Mesodermal cell (in vitro differentiated cells): ENCODE measurements at regions not wholly inside any gene's neighbourhood (a gene's known extent, or its start where the extent isn't known, plus 50 kb on each side); places are given as distances from the start of the nearest gene placed in this dataset.
"Not testable (repeated sequence)": the region's sequence is repeated elsewhere in the genome, so short reads cannot be mapped to it uniquely, and the experiment has no call there.

Source experiments
- H3K27ac ChIP-seq: 2 replicates; pipeline ENCODE4 v1.7.0; 2013; ENCODE audit warnings: mild to moderate bottlenecking, low read depth, low read length, moderate library complexity; ENCODE audit not compliant: severe bottlenecking
- H3K36me3 ChIP-seq: 2 replicates; pipeline ENCODE4 v1.7.1; 2013; ENCODE audit warnings: mild to moderate bottlenecking, low read length, moderate library complexity; ENCODE audit not compliant: control insufficient read depth, insufficient read depth
- H3K4me1 ChIP-seq: one replicate; pipeline ENCODE4 v1.7.1; 2013; ENCODE audit warnings: mild to moderate bottlenecking, low read length; ENCODE audit not compliant: insufficient read depth, control insufficient read depth, poor library complexity, severe bottlenecking
- H3K4me3 ChIP-seq: 2 replicates; pipeline ENCODE4 v1.7.0; 2013; ENCODE audit warnings: low read length, control low read depth, mild to moderate bottlenecking; ENCODE audit not compliant: insufficient read depth, poor library complexity, severe bottlenecking; ENCODE audit errors: extremely low read depth
- H3K9me3 ChIP-seq: 2 replicates; pipeline ENCODE4 v1.7.1; 2013; ENCODE audit warnings: mild to moderate bottlenecking, low read length, moderate library complexity; ENCODE audit not compliant: control insufficient read depth
- WGBS, 2 experiments: methylation state at CpG; one replicate each; pipeline ENCODE4 v1.1.5; 2013; ENCODE audit warnings: missing lambda C conversion rate in 2 of 2; ENCODE audit not compliant: insufficient coverage in 2 of 2; 5-methylcytosine and 5-hydroxymethylcytosine counted together

GRCh38 chr14:83632375-83632774, 1897.6 kb upstream of the FLRT2 start:
- no peak overlapping the region for H3K27ac ChIP-seq
- no peak overlapping the region for H3K4me3 ChIP-seq
- H3K4me1 ChIP-seq, result no peaks in the 10 kb centered on the region
- H3K36me3 ChIP-seq, result no peaks in the 10 kb centered on the region
- H3K9me3 ChIP-seq, result no peaks in the 10 kb centered on the region

- Histone ChIP-seq H3K27ac (no peak overlapping the region), H3K36me3 (no peaks in the 10 kb centered on the region), H3K9me3 (no peaks in the 10 kb centered on the region), H3K4me3 (no peak overlapping the region), H3K4me1 (no peaks in the 10 kb centered on the region)
- WGBS, 2 experiments, result 83 to 100% methylated on average over 7 to 16 of the region's 18 CpGs
Observed at GRCh38 chr14:83638748-83639504, 1891.0 kb upstream of the FLRT2 start.

- H3K4me1 ChIP-seq, H3K27ac ChIP-seq, H3K36me3 ChIP-seq, H3K4me3 ChIP-seq, H3K9me3 ChIP-seq: not testable (repeated sequence)
- WGBS, 2 experiments, result 80 to 89% methylated on average over 2 to 9 of the region's 18 CpGs
Observed at GRCh38 chr14:83639505-83639875, 1890.5 kb upstream of the FLRT2 start.

GRCh38 chr14:83646228-83646627, 1883.7 kb upstream of the FLRT2 start:
- no peak overlapping the region for H3K27ac ChIP-seq

GRCh38 chr14:83660597-83660996, 1869.3 kb upstream of the FLRT2 start:
- Histone ChIP-seq H3K9me3 (no peaks in the 10 kb centered on the region), H3K4me3 (no peak overlapping the region), H3K36me3 (no peaks in the 10 kb centered on the region), H3K27ac (no peak overlapping the region), H3K4me1 (no peaks in the 10 kb centered on the region)
- WGBS, 2 experiments, result no CpG with 5 or more reads among the region's 1 CpG

More at GRCh38 chr14:83646228-83646627, 1883.7 kb upstream of the FLRT2 start:
- no peaks in the 10 kb centered on the region for H3K9me3 ChIP-seq
- no CpG with 5 or more reads among the region's 1 CpG for WGBS, 2 experiments
- no peak overlapping the region for H3K4me3 ChIP-seq
- H3K4me1 ChIP-seq, result no peaks in the 10 kb centered on the region
- no peaks in the 10 kb centered on the region for H3K36me3 ChIP-seq

GRCh38 chr14:83664389-83664788, 1865.6 kb upstream of the FLRT2 start:
- Histone ChIP-seq H3K4me3 (no peak overlapping the region), H3K9me3 (peaks cover 3% of the 10 kb centered on the region), H3K36me3 (no peaks in the 10 kb centered on the region), H3K4me1 (no peaks in the 10 kb centered on the region), H3K27ac (no peak overlapping the region)

GRCh38 chr14:83689265-83689664, 1840.7 kb upstream of the FLRT2 start:
- WGBS, 2 experiments, result no CpG with 5 or more reads among the region's 1 CpG
- Histone ChIP-seq H3K4me3 (no peak overlapping the region), H3K36me3 (no peaks in the 10 kb centered on the region), H3K27ac (no peak overlapping the region), H3K9me3 (no peaks in the 10 kb centered on the region), H3K4me1 (no peaks in the 10 kb centered on the region)

GRCh38 chr14:83697099-83697498, 1832.8 kb upstream of the FLRT2 start:
- Histone ChIP-seq H3K4me3 (no peak overlapping the region), H3K9me3 (no peaks in the 10 kb centered on the region), H3K4me1 (no peaks in the 10 kb centered on the region), H3K27ac (no peak overlapping the region), H3K36me3 (no peaks in the 10 kb centered on the region)

- H3K9me3 ChIP-seq, result no peaks in the 10 kb centered on the region
- no peak overlapping the region for H3K4me3 ChIP-seq
- H3K27ac ChIP-seq, result no peak overlapping the region
- no peaks in the 10 kb centered on the region for H3K36me3 ChIP-seq
- no peaks in the 10 kb centered on the region for H3K4me1 ChIP-seq
- no CpG with 5 or more reads among the region's 1 CpG for WGBS, 2 experiments
Observed at GRCh38 chr14:83702619-83703018, 1827.3 kb upstream of the FLRT2 start.

- no peaks in the 10 kb centered on the region for H3K36me3 ChIP-seq
Observed at GRCh38 chr14:83706231-83706954, 1823.6 kb upstream of the FLRT2 start.

GRCh38 chr14:83707056-83707455, 1822.9 kb upstream of the FLRT2 start:
- 83% methylated on average over 1 of the region's 2 CpGs; no CpG with 5 or more reads in 1 of the 2 experiments for WGBS, 2 experiments
- Histone ChIP-seq H3K9me3 (no peaks in the 10 kb centered on the region), H3K4me3 (no peak overlapping the region), H3K27ac (no peak overlapping the region), H3K36me3 (no peaks in the 10 kb centered on the region), H3K4me1 (no peaks in the 10 kb centered on the region)

More at GRCh38 chr14:83706231-83706954, 1823.6 kb upstream of the FLRT2 start:
- Histone ChIP-seq H3K4me1 (no peaks in the 10 kb centered on the region), H3K4me3 (no peak overlapping the region), H3K27ac (no peak overlapping the region), H3K9me3 (no peaks in the 10 kb centered on the region)
- 55 to 100% methylated on average over 1 to 2 of the region's 4 CpGs for whole genome bisulfite sequencing, 2 experiments
